Ovary (tissue), 7 donors: ENCODE measurements at regions not wholly inside any gene's neighbourhood (a gene's known extent, or its start where the extent isn't known, plus 50 kb on each side); places are given as distances from the start of the nearest gene placed in this dataset.

ENCODE experiments used
- DNase-seq, 5 donors: peaks; one replicate each; pipeline ENCODE4 v3.0.0-alpha.2; 2019 to 2020
- H3K27ac ChIP-seq, 2 donors: fragments of 200-600 bp; one replicate each; pipeline versions ENCODE4 v1.5.1 to v1.8.0; 2019 to 2022
- H3K27me3 ChIP-seq: fragments of 200-600 bp; one replicate; pipeline ENCODE4 v1.8.0; 2022
- H3K36me3 ChIP-seq: fragments of 200-600 bp; sonication (generic); one replicate; pipeline ENCODE4 v1.5.1; 2019
- H3K4me1 ChIP-seq: one replicate; pipeline ENCODE4 v1.8.1; 2013; ENCODE audit warnings: mild to moderate bottlenecking, moderate library complexity; ENCODE audit not compliant: insufficient read depth
- H3K4me3 ChIP-seq: fragments of 200-600 bp; sonication (generic); one replicate; pipeline ENCODE4 v1.5.1; 2017
- H3K9me3 ChIP-seq, 2 donors: fragments of 200-600 bp in 1 of 2; sonication (generic) in 1 of 2; one replicate each; pipeline versions ENCODE4 v1.5.1 to v1.8.1; 2013 to 2019; ENCODE audit warnings: mild to moderate bottlenecking in 1 of 2, moderate library complexity in 1 of 2
- EP300 ChIP-seq: sonication (generic); formaldehyde crosslinking; IDR thresholded peaks from one replicate; pipeline ENCODE4 v1.6.1; 2017; ENCODE audit warnings: antibody characterized with exemption
- POLR2A ChIP-seq: fragments of 450-650 bp; IDR thresholded peaks from one replicate; pipeline ENCODE4 v1.6.1; 2017; ENCODE audit warnings: antibody characterized with exemption, mild to moderate bottlenecking, moderate library complexity
- WGBS, 3 donors: extraction: QIAGEN DNeasy Blood & Tissue Kit in 1 of 3; methylation state at CpG; one replicate each; pipeline versions ENCODE4 v1.1.5 to v1.1.7; 2013 to 2017; 5-methylcytosine and 5-hydroxymethylcytosine counted together
- intact Hi-C, 4 donors: fragments of 100-400 bp; cut with DNase I; formaldehyde crosslinking; loops; one replicate each; pipeline versions ENCODE4 v1.11.0 to v1.15.1; 2022 to 2023
- TF ChIP-seq, protein P1 (sequence below), 3 donors: fragments of 450-650 bp in 2 of 3; fragments of 200-600 bp in 1 of 3; IDR thresholded peaks; one replicate each; pipeline versions ENCODE4 v1.5.1 to v1.8.0; 2016 to 2022; ENCODE audit warnings: antibody characterized with exemption in 3 of 3, mild to moderate bottlenecking in 1 of 3
- donor health status: DM: no; HTN: no; CAD: no; lungs with moderate emphysema.
- donor health status: DM: no; HTN: no; CAD: no.
- donor health status: Bipolar disorder and iron deficiency.
- donor health status: DM: no; HTN: no; CAD: no.
- donor health status: DM: yes; HTN: yes; CAD: no.

- TF ChIP-seq, protein P1, sequence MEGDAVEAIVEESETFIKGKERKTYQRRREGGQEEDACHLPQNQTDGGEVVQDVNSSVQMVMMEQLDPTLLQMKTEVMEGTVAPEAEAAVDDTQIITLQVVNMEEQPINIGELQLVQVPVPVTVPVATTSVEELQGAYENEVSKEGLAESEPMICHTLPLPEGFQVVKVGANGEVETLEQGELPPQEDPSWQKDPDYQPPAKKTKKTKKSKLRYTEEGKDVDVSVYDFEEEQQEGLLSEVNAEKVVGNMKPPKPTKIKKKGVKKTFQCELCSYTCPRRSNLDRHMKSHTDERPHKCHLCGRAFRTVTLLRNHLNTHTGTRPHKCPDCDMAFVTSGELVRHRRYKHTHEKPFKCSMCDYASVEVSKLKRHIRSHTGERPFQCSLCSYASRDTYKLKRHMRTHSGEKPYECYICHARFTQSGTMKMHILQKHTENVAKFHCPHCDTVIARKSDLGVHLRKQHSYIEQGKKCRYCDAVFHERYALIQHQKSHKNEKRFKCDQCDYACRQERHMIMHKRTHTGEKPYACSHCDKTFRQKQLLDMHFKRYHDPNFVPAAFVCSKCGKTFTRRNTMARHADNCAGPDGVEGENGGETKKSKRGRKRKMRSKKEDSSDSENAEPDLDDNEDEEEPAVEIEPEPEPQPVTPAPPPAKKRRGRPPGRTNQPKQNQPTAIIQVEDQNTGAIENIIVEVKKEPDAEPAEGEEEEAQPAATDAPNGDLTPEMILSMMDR (IDR thresholded peaks at IDR 0.05), result no peak
- TF ChIP-seq POLR2A, result no peak
- TF ChIP-seq EP300, result no peak
- intact Hi-C loops, result no loop called here
These were observed 352.5 kb upstream of the ADGRL3 start for GRCh38 chr4:60847614-60848013.

GRCh38 chr4:60857130-60857753 is 342.9 kb upstream of the ADGRL3 start:
- Histone ChIP-seq H3K4me3 (no peak overlapping the region), H3K27me3 (no peaks in the 10 kb centered on the region), H3K9me3 (no peaks in the 10 kb centered on the region), H3K4me1 (no peaks in the 10 kb centered on the region), H3K27ac (no peak overlapping the region), H3K36me3 (no peaks in the 10 kb centered on the region)
- intact Hi-C loops, result no loop called here
- TF ChIP-seq EP300 (no peak), POLR2A (no peak)
- TF ChIP-seq, protein P1 (IDR thresholded peaks at IDR 0.05), result no peak
- DNase-seq, result no peak
- 60 to 75% (median 67%) methylated on average over 6 of the region's 6 CpGs for WGBS, 3 donors

More at GRCh38 chr4:60847614-60848013, 352.5 kb upstream of the ADGRL3 start:
- DNase-seq, result no peak
- Histone ChIP-seq H3K9me3 (no peaks in the 10 kb centered on the region), H3K4me3 (no peak overlapping the region), H3K27ac (no peak overlapping the region), H3K36me3 (no peaks in the 10 kb centered on the region), H3K27me3 (no peaks in the 10 kb centered on the region), H3K4me1 (no peaks in the 10 kb centered on the region)
- WGBS, 3 donors, result 48 to 52% (median 49%) methylated on average over 4 of the region's 4 CpGs

GRCh38 chr4:60863442-60863841 is 336.7 kb upstream of the ADGRL3 start:
- Histone ChIP-seq H3K36me3 (no peaks in the 10 kb centered on the region), H3K4me1 (no peaks in the 10 kb centered on the region), H3K27ac (no peak overlapping the region), H3K4me3 (no peak overlapping the region), H3K9me3 (no peaks in the 10 kb centered on the region), H3K27me3 (no peaks in the 10 kb centered on the region)
- TF ChIP-seq POLR2A, result no peak
- TF ChIP-seq EP300, result no peak
- TF ChIP-seq, protein P1 (IDR thresholded peaks at IDR 0.05), result no peak
- intact Hi-C loops, result no loop called here
- no peak for DNase-seq
- WGBS, 3 donors, result 93 to 97% (median 95%) methylated on average over 3 of the region's 3 CpGs

- Histone ChIP-seq H3K36me3 (no peaks in the 10 kb centered on the region), H3K4me1 (no peaks in the 10 kb centered on the region), H3K27ac (no peak overlapping the region), H3K9me3 (no peaks in the 10 kb centered on the region), H3K4me3 (no peak overlapping the region), H3K27me3 (no peaks in the 10 kb centered on the region)
- intact Hi-C loops, result no loop called here
- 67 to 76% (median 69%) methylated on average over 4 of the region's 4 CpGs for WGBS, 3 donors
- TF ChIP-seq, protein P1 (IDR thresholded peaks at IDR 0.05), result no peak
- TF ChIP-seq POLR2A (no peak), EP300 (no peak)
- no peak for DNase-seq
These were observed 334.9 kb upstream of the ADGRL3 start for GRCh38 chr4:60865273-60865672.
